Activated naive CD8-positive, alpha-beta T cell treated with anti-CD3 and anti-CD28 coated beads, Interleukin-2, amount 50 U/mL, for 24 hours (primary cell): ENCODE measurements at regions not wholly inside any gene's neighbourhood (a gene's known extent, or its start where the extent isn't known, plus 50 kb on each side); places are given as distances from the start of the nearest gene placed in this dataset.

Experiments used
- ATAC-seq: fragments of 150-1000 bp; cut with Tn5 transposase; one replicate; pipeline ENCODE4 v1.10.0; 2021
- DNase-seq: peaks from one replicate; pipeline ENCODE4 v3.0.0; 2021
- H3K27ac Mint-ChIP-seq: one replicate; pipeline ENCODE4 v1.8.0; 2021; ENCODE audit warnings: mild to moderate bottlenecking, mixed read lengths
- H3K27me3 Mint-ChIP-seq: one replicate; pipeline ENCODE4 v1.8.0; 2021; ENCODE audit warnings: mixed read lengths
- H3K36me3 Mint-ChIP-seq: one replicate; pipeline ENCODE4 v1.8.0; 2021; ENCODE audit warnings: low read depth, mixed read lengths
- H3K4me1 Mint-ChIP-seq: one replicate; pipeline ENCODE4 v1.8.0; 2021; ENCODE audit warnings: mixed read lengths
- H3K4me3 Mint-ChIP-seq: one replicate; pipeline ENCODE4 v1.8.0; 2021; ENCODE audit warnings: mild to moderate bottlenecking, moderate library complexity, mixed read lengths
- H3K9me3 Mint-ChIP-seq: one replicate; pipeline ENCODE4 v1.8.0; 2021; ENCODE audit warnings: mixed read lengths

- ATAC-seq (no peak), DNase-seq (no peak)
- Mint-ChIP-seq H3K27me3 (no peaks in the 10 kb centered on the region), H3K9me3 (no peaks in the 10 kb centered on the region), H3K4me1 (no peaks in the 10 kb centered on the region), H3K36me3 (no peaks in the 10 kb centered on the region), H3K27ac (no peak overlapping the region), H3K4me3 (no peak overlapping the region)
Observed at GRCh38 chr10:52452600-52453493, 138.8 kb downstream of the DKK1 start.

- Mint-ChIP-seq H3K4me3 (no peak overlapping the region), H3K27ac (no peak overlapping the region), H3K27me3 (no peaks in the 10 kb centered on the region), H3K4me1 (no peaks in the 10 kb centered on the region), H3K36me3 (no peaks in the 10 kb centered on the region), H3K9me3 (no peaks in the 10 kb centered on the region)
- ATAC-seq (no peak), DNase-seq (no peak)
Observed at GRCh38 chr10:52453501-52453900, 139.4 kb downstream of the DKK1 start.

GRCh38 chr10:52454491-52454890 lies 140.4 kb downstream of the DKK1 start:
- DNase-seq (no peak), ATAC-seq (no peak)
- Mint-ChIP-seq H3K27ac (no peak overlapping the region), H3K4me3 (no peak overlapping the region), H3K27me3 (no peaks in the 10 kb centered on the region), H3K4me1 (no peaks in the 10 kb centered on the region), H3K36me3 (no peaks in the 10 kb centered on the region), H3K9me3 (no peaks in the 10 kb centered on the region)

GRCh38 chr10:52455098-52455497 lies 141.0 kb downstream of the DKK1 start:
- H3K27me3 Mint-ChIP-seq = no peaks in the 10 kb centered on the region
- H3K4me3 Mint-ChIP-seq = no peak overlapping the region
- no peak for DNase-seq
- ATAC-seq = no peak
- no peaks in the 10 kb centered on the region for H3K9me3 Mint-ChIP-seq
- no peaks in the 10 kb centered on the region for H3K4me1 Mint-ChIP-seq
- no peak overlapping the region for H3K27ac Mint-ChIP-seq
- H3K36me3 Mint-ChIP-seq = no peaks in the 10 kb centered on the region

- DNase-seq = no peak
- Mint-ChIP-seq H3K36me3 (no peaks in the 10 kb centered on the region), H3K27ac (no peak overlapping the region), H3K4me3 (no peak overlapping the region), H3K27me3 (no peaks in the 10 kb centered on the region), H3K4me1 (no peaks in the 10 kb centered on the region), H3K9me3 (no peaks in the 10 kb centered on the region)
- no peak for ATAC-seq
Observed at GRCh38 chr10:52459097-52459496, 145.0 kb downstream of the DKK1 start.

- no peak for DNase-seq
- Mint-ChIP-seq H3K4me1 (no peaks in the 10 kb centered on the region), H3K27ac (no peak overlapping the region)
Observed at GRCh38 chr10:52463826-52464225, 149.7 kb downstream of the DKK1 start.

GRCh38 chr10:52464368-52465124 lies 150.5 kb downstream of the DKK1 start:
- DNase-seq (no peak), ATAC-seq (no peak)
- Mint-ChIP-seq H3K9me3 (peaks cover 4% of the 10 kb centered on the region), H3K4me1 (no peaks in the 10 kb centered on the region), H3K27me3 (no peaks in the 10 kb centered on the region), H3K4me3 (no peak overlapping the region), H3K27ac (no peak overlapping the region), H3K36me3 (no peaks in the 10 kb centered on the region)

More at GRCh38 chr10:52463826-52464225, 149.7 kb downstream of the DKK1 start:
- Mint-ChIP-seq H3K36me3 (no peaks in the 10 kb centered on the region), H3K9me3 (peaks cover 4% of the 10 kb centered on the region), H3K27me3 (no peaks in the 10 kb centered on the region), H3K4me3 (no peak overlapping the region)
- ATAC-seq = no peak

- Mint-ChIP-seq H3K4me1 (no peaks in the 10 kb centered on the region), H3K27ac (no peak overlapping the region), H3K9me3 (peaks cover 4% of the 10 kb centered on the region), H3K36me3 (no peaks in the 10 kb centered on the region), H3K4me3 (no peak overlapping the region), H3K27me3 (no peaks in the 10 kb centered on the region)
- DNase-seq (no peak), ATAC-seq (no peak)
Observed at GRCh38 chr10:52465202-52465601, 151.1 kb downstream of the DKK1 start.

- H3K9me3 Mint-ChIP-seq = peaks cover 4% of the 10 kb centered on the region
- no peaks in the 10 kb centered on the region for H3K36me3 Mint-ChIP-seq
- no peak overlapping the region for H3K27ac Mint-ChIP-seq
- no peaks in the 10 kb centered on the region for H3K27me3 Mint-ChIP-seq
- no peaks in the 10 kb centered on the region for H3K4me1 Mint-ChIP-seq
- no peak for ATAC-seq
- no peak for DNase-seq
- no peak overlapping the region for H3K4me3 Mint-ChIP-seq
Observed at GRCh38 chr10:52466464-52466863, 152.4 kb downstream of the DKK1 start.

GRCh38 chr10:52469970-52470705 lies 156.1 kb downstream of the DKK1 start:
- Mint-ChIP-seq H3K36me3 (no peaks in the 10 kb centered on the region), H3K27ac (no peak overlapping the region), H3K4me1 (no peaks in the 10 kb centered on the region), H3K27me3 (no peaks in the 10 kb centered on the region), H3K9me3 (no peaks in the 10 kb centered on the region), H3K4me3 (no peak overlapping the region)
- no peak for ATAC-seq
- DNase-seq = no peak

- no peak overlapping the region for H3K4me3 Mint-ChIP-seq
- no peak for ATAC-seq
Observed at GRCh38 chr10:52472406-52473146, 158.5 kb downstream of the DKK1 start.

GRCh38 chr10:52474265-52474664 lies 160.2 kb downstream of the DKK1 start:
- Mint-ChIP-seq H3K4me1 (no peaks in the 10 kb centered on the region), H3K27me3 (no peaks in the 10 kb centered on the region), H3K27ac (no peak overlapping the region), H3K4me3 (no peak overlapping the region), H3K36me3 (no peaks in the 10 kb centered on the region), H3K9me3 (no peaks in the 10 kb centered on the region)
- ATAC-seq = no peak
- no peak for DNase-seq

More at GRCh38 chr10:52472406-52473146, 158.5 kb downstream of the DKK1 start:
- H3K9me3 Mint-ChIP-seq = no peaks in the 10 kb centered on the region
- no peak for DNase-seq
- H3K27me3 Mint-ChIP-seq = no peaks in the 10 kb centered on the region
- H3K27ac Mint-ChIP-seq = no peak overlapping the region
- H3K36me3 Mint-ChIP-seq = no peaks in the 10 kb centered on the region
- H3K4me1 Mint-ChIP-seq = no peaks in the 10 kb centered on the region

- no peak overlapping the region for H3K4me3 Mint-ChIP-seq
- ATAC-seq = no peak
- H3K27ac Mint-ChIP-seq = no peak overlapping the region
Observed at GRCh38 chr10:52477305-52477704, 163.2 kb downstream of the DKK1 start.

GRCh38 chr10:52479567-52479966 lies 165.5 kb downstream of the DKK1 start:
- H3K27me3 Mint-ChIP-seq = no peaks in the 10 kb centered on the region
- ATAC-seq (no peak), DNase-seq (no peak)
- H3K9me3 Mint-ChIP-seq = no peaks in the 10 kb centered on the region
- peaks cover 2% of the 10 kb centered on the region for H3K4me1 Mint-ChIP-seq
- H3K27ac Mint-ChIP-seq = no peak overlapping the region
- no peaks in the 10 kb centered on the region for H3K36me3 Mint-ChIP-seq
- no peak overlapping the region for H3K4me3 Mint-ChIP-seq

More at GRCh38 chr10:52477305-52477704, 163.2 kb downstream of the DKK1 start:
- no peaks in the 10 kb centered on the region for H3K27me3 Mint-ChIP-seq
- no peaks in the 10 kb centered on the region for H3K9me3 Mint-ChIP-seq
- H3K4me1 Mint-ChIP-seq = no peaks in the 10 kb centered on the region
- no peak for DNase-seq
- no peaks in the 10 kb centered on the region for H3K36me3 Mint-ChIP-seq
